Sciatic nerve (tissue), 2 donors: ENCODE measurements at regions not wholly inside any gene's neighbourhood (a gene's known extent, or its start where the extent isn't known, plus 50 kb on each side); places are given as distances from the start of the nearest gene placed in this dataset.
A peak's percentile ranks its signal among the peaks of the same experiment; 100 is the strongest.

Experiments used
- ATAC-seq: fragments of 200-7000 bp; cut with Tn5 transposase; one replicate; pipeline ENCODE4 v1.9.1; 2020; ENCODE audit warnings: mild to moderate bottlenecking, moderate library complexity
- DNase-seq: peaks from one replicate; pipeline ENCODE4 v3.0.0-alpha.2; 2020; ENCODE audit warnings: low spot score
- intact Hi-C: fragments of 100-400 bp; cut with DNase I; formaldehyde crosslinking; loops from one replicate; pipeline ENCODE4 v1.14.2; 2022
- donor health status: DM: no; HTN: no; CAD: no.
- donor health status: DM: no; HTN: no; CAD: no.

- ATAC-seq: peak; percentile 92
These were observed 256.5 kb upstream of the RREB1 start for GRCh38 chr6:6851059-6851948.

GRCh38 chr6:6851949-6852261, 255.9 kb upstream of the RREB1 start:
- intact Hi-C loops: no loop called here
- ATAC-seq: no peak

More at GRCh38 chr6:6851059-6851948, 256.5 kb upstream of the RREB1 start:
- intact Hi-C loops: no loop called here
- DNase-seq: no peak

GRCh38 chr6:6856538-6857523, 250.9 kb upstream of the RREB1 start:
- intact Hi-C loops: no loop called here
- ATAC-seq (peak; percentile 89), DNase-seq (peak; percentile 65)

More at GRCh38 chr6:6851949-6852261, 255.9 kb upstream of the RREB1 start:
- DNase-seq: no peak

- DNase-seq (no peak), ATAC-seq (peak; percentile 18)
- intact Hi-C loops: no loop called here
These were observed 250.2 kb upstream of the RREB1 start for GRCh38 chr6:6857528-6857927.

GRCh38 chr6:6858533-6858982, 249.2 kb upstream of the RREB1 start:
- DNase-seq: no peak
- peak; percentile 27 for ATAC-seq
- intact Hi-C loops: no loop called here

GRCh38 chr6:6859105-6859504, 248.7 kb upstream of the RREB1 start:
- ATAC-seq (no peak), DNase-seq (no peak)
- intact Hi-C loops: no loop called here

- no peak for ATAC-seq
These were observed 248.0 kb upstream of the RREB1 start for GRCh38 chr6:6859722-6860121.

GRCh38 chr6:6860863-6861262, 246.9 kb upstream of the RREB1 start:
- intact Hi-C loops: no loop called here
- DNase-seq (no peak), ATAC-seq (no peak)

More at GRCh38 chr6:6859722-6860121, 248.0 kb upstream of the RREB1 start:
- intact Hi-C loops: no loop called here
- DNase-seq: no peak

- no peak for ATAC-seq
- no peak for DNase-seq
- intact Hi-C loops: no loop called here
These were observed 246.3 kb upstream of the RREB1 start for GRCh38 chr6:6861351-6861894.

- ATAC-seq: no peak
- intact Hi-C loops: no loop called here
- DNase-seq: no peak
These were observed 245.8 kb upstream of the RREB1 start for GRCh38 chr6:6861995-6862394.

- ATAC-seq (no peak), DNase-seq (no peak)
- intact Hi-C loops: no loop called here
These were observed 243.7 kb upstream of the RREB1 start for GRCh38 chr6:6863970-6864639.

GRCh38 chr6:6865611-6866010, 242.2 kb upstream of the RREB1 start:
- DNase-seq (no peak), ATAC-seq (no peak)
- intact Hi-C loops: no loop called here

GRCh38 chr6:6866656-6867403, 240.9 kb upstream of the RREB1 start:
- intact Hi-C loops: loop anchor here (1.0 kb wide), 1 partner anchor 42 kb away; no protein-coding TSS in a partner anchor
- DNase-seq (no peak), ATAC-seq (no peak)

GRCh38 chr6:6867404-6867799, 240.4 kb upstream of the RREB1 start:
- ATAC-seq (no peak), DNase-seq (no peak)
- intact Hi-C loops: loop anchor here (1.0 kb wide), 1 partner anchor 42 kb away; no protein-coding TSS in a partner anchor

- DNase-seq (no peak), ATAC-seq (no peak)
- intact Hi-C loops: no loop called here
These were observed 238.7 kb upstream of the RREB1 start for GRCh38 chr6:6869094-6869493.

GRCh38 chr6:6870921-6871320, 236.8 kb upstream of the RREB1 start:
- no peak for DNase-seq
- ATAC-seq: no peak
- intact Hi-C loops: no loop called here

GRCh38 chr6:6872459-6873344, 235.1 kb upstream of the RREB1 start:
- DNase-seq (no peak), ATAC-seq (no peak)
- intact Hi-C loops: no loop called here
